Neural cell (in vitro differentiated cells): ENCODE measurements at regions not wholly inside any gene's neighbourhood (a gene's known extent, or its start where the extent isn't known, plus 50 kb on each side); places are given as distances from the start of the nearest gene placed in this dataset.

Experiments used
- H2AFZ ChIP-seq: fragments of 200-600, 300-800 bp; sonication (generic), shearing (Covaris generic); 2 replicates; pipeline ENCODE4 v1.6.0; 2014; ENCODE audit warnings: low read depth, mild to moderate bottlenecking, antibody characterized with exemption, low read length, moderate library complexity
- H3F3A ChIP-seq: fragments of 200-600 bp; shearing (Covaris generic); 2 replicates; pipeline ENCODE4 v1.6.1; 2016; ENCODE audit warnings: mild to moderate bottlenecking, moderate library complexity, mixed read lengths, antibody characterized with exemption, low read length; ENCODE audit not compliant: insufficient read depth, poor library complexity, severe bottlenecking
- H3K27ac ChIP-seq: fragments of 200-600, 300-800 bp; sonication (generic), shearing (Covaris generic); 2 replicates; pipeline ENCODE4 v1.5.1; 2014; ENCODE audit warnings: mild to moderate bottlenecking, low read length, moderate library complexity
- H3K27me3 ChIP-seq: fragments of 300-800, 200-600 bp; sonication (generic), shearing (Covaris generic); 2 replicates; pipeline ENCODE4 v1.6.0; 2014; ENCODE audit warnings: mild to moderate bottlenecking, low read depth, low read length, moderate library complexity; ENCODE audit not compliant: insufficient read depth
- H3K36me3 ChIP-seq: fragments of 300-800, 200-600 bp; sonication (generic), shearing (Covaris generic); 2 replicates; pipeline ENCODE4 v1.5.1; 2014; ENCODE audit warnings: mild to moderate bottlenecking, antibody characterized with exemption, low read length, moderate library complexity; ENCODE audit not compliant: insufficient read depth
- H3K4me2 ChIP-seq: fragments of 300-800, 200-600 bp; sonication (generic), shearing (Covaris generic); 2 replicates; pipeline ENCODE4 v1.6.0; 2014; ENCODE audit warnings: mild to moderate bottlenecking, low read length
- H3K4me3 ChIP-seq: fragments of 300-800, 200-600 bp; sonication (generic), shearing (Covaris generic); 2 replicates; pipeline ENCODE4 v1.5.1; 2014; ENCODE audit warnings: mild to moderate bottlenecking, low read length, moderate library complexity
- H3K79me2 ChIP-seq: fragments of 200-600 bp; shearing (Covaris generic); replicated peaks from 2 replicates; pipeline ENCODE4 v1.6.0; 2014; ENCODE audit warnings: mild to moderate bottlenecking, low read length, moderate library complexity; ENCODE audit not compliant: insufficient read depth
- H3K9ac ChIP-seq: fragments of 300-800, 200-600 bp; sonication (generic), shearing (Covaris generic); 2 replicates; pipeline ENCODE4 v1.6.1; 2016; ENCODE audit warnings: mild to moderate bottlenecking, low read length, mixed read lengths
- H3K9me2 ChIP-seq: fragments of 200-600 bp; shearing (Covaris generic); 2 replicates; pipeline ENCODE4 v1.6.1; 2016; ENCODE audit warnings: mild to moderate bottlenecking, low read length, mixed read lengths; ENCODE audit not compliant: insufficient read depth
- H3K9me3 ChIP-seq: fragments of 200-600, 300-800 bp; sonication (generic), shearing (Covaris generic); 2 replicates; pipeline ENCODE4 v1.6.1; 2016; ENCODE audit warnings: mild to moderate bottlenecking, mixed run types, low read length, moderate library complexity, mixed read lengths
- H4K20me1 ChIP-seq: fragments of 200-600 bp; shearing (Covaris generic); 2 replicates; pipeline ENCODE4 v1.6.1; 2016; ENCODE audit warnings: mild to moderate bottlenecking, mixed run types; ENCODE audit not compliant: insufficient read depth
- EP300 ChIP-seq: fragments of 450-650 bp; conservative IDR thresholded peaks from 2 replicates; pipeline ENCODE4 v1.6.1; 2014; ENCODE audit warnings: antibody characterized with exemption, mild to moderate bottlenecking, moderate library complexity; ENCODE audit not compliant: poor library complexity, severe bottlenecking
- EZH2 ChIP-seq: fragments of 200-600, 300-800 bp; shearing (Covaris generic), sonication (generic); IDR thresholded peaks from 2 replicates; pipeline ENCODE4 v1.6.1; 2014; ENCODE audit warnings: antibody characterized with exemption, low read length, borderline replicate concordance, mild to moderate bottlenecking; ENCODE audit not compliant: insufficient read depth, poor library complexity, severe bottlenecking
- MXI1 ChIP-seq: fragments of 450-650 bp; conservative IDR thresholded peaks from 2 replicates; pipeline ENCODE4 v1.6.1; 2014; ENCODE audit warnings: antibody characterized with exemption, mild to moderate bottlenecking; ENCODE audit not compliant: poor library complexity, severe bottlenecking
- POLR2AphosphoS5 ChIP-seq: IDR thresholded peaks from 2 replicates; pipeline ENCODE4 v1.6.1; 2012
- SMC3 ChIP-seq: fragments of 450-650 bp; conservative IDR thresholded peaks from 2 replicates; pipeline ENCODE4 v1.6.1; 2014; ENCODE audit warnings: antibody characterized with exemption, mild to moderate bottlenecking, moderate library complexity; ENCODE audit not compliant: poor library complexity
- TAF1 ChIP-seq: IDR thresholded peaks from 2 replicates; pipeline ENCODE4 v1.6.1; 2012; ENCODE audit warnings: low read depth
- TF ChIP-seq, protein P1 (sequence below): IDR thresholded peaks from 2 replicates; pipeline ENCODE4 v1.6.1; 2012; ENCODE audit warnings: borderline replicate concordance
- TF ChIP-seq, protein P2 (sequence below): fragments of 450-650 bp; IDR thresholded peaks from 2 replicates; pipeline ENCODE4 v1.5.1; 2014; ENCODE audit warnings: antibody characterized with exemption, mild to moderate bottlenecking, moderate library complexity; ENCODE audit not compliant: poor library complexity, severe bottlenecking

DNA sequence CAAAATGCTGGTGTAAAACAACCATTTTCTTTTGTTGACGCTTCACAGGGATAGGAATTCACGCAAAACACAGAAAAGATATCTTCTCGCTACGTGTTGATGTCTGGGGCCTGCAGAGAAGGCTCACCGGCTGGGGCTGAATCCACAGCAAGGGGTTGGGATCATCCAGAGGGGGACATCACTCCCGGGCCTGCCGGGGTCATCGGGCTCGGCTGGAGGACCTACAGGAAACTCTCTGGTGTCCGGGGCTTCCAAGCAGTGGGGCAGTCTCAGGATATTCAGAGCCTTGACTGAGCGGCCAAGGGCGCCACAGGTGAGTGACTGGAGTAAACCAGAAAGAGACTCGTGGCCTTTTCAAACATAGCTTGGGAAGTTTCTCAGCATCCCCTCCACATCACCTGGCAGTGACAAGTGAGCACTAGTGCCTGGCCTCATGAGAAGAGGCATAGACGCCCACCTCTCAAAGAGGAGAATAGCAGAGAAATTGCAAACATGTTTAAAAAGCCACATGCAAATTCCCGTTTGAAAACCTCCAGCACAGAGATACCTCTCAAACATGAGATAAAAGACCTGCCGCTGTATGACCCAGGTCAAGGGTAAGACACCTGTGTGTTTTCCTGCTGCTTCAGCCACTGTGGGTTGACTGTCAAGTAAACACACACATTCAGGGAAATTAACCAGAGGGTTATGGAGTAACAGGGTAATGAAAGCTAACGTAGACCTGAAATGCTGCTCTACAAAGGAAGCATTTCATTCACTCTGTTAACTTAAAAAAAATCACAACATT lies 50.8 kb upstream of the SIMC1 start:
- Histone ChIP-seq H3K27ac (no peak overlapping the region), H3K9me3 (no peaks in the 10 kb centered on the region), H3K4me3 (no peak overlapping the region), H3K9me2 (no peaks in the 10 kb centered on the region), H3K9ac (no peak overlapping the region), H3K79me2 (no peaks in the 10 kb centered on the region), H3F3A (no peaks in the 10 kb centered on the region), H3K4me2 (no peak overlapping the region), H4K20me1 (no peaks in the 10 kb centered on the region), H2AFZ (no peak overlapping the region), H3K27me3 (peaks cover 1% of the 10 kb centered on the region), H3K36me3 (no peaks in the 10 kb centered on the region)
- TF ChIP-seq MXI1 = no peak
- TF ChIP-seq, protein P1, sequence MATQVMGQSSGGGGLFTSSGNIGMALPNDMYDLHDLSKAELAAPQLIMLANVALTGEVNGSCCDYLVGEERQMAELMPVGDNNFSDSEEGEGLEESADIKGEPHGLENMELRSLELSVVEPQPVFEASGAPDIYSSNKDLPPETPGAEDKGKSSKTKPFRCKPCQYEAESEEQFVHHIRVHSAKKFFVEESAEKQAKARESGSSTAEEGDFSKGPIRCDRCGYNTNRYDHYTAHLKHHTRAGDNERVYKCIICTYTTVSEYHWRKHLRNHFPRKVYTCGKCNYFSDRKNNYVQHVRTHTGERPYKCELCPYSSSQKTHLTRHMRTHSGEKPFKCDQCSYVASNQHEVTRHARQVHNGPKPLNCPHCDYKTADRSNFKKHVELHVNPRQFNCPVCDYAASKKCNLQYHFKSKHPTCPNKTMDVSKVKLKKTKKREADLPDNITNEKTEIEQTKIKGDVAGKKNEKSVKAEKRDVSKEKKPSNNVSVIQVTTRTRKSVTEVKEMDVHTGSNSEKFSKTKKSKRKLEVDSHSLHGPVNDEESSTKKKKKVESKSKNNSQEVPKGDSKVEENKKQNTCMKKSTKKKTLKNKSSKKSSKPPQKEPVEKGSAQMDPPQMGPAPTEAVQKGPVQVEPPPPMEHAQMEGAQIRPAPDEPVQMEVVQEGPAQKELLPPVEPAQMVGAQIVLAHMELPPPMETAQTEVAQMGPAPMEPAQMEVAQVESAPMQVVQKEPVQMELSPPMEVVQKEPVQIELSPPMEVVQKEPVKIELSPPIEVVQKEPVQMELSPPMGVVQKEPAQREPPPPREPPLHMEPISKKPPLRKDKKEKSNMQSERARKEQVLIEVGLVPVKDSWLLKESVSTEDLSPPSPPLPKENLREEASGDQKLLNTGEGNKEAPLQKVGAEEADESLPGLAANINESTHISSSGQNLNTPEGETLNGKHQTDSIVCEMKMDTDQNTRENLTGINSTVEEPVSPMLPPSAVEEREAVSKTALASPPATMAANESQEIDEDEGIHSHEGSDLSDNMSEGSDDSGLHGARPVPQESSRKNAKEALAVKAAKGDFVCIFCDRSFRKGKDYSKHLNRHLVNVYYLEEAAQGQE = no peak
- TF ChIP-seq SMC3 = no peak
- no peak for TF ChIP-seq TAF1
- no peak for TF ChIP-seq POLR2AphosphoS5

DNA sequence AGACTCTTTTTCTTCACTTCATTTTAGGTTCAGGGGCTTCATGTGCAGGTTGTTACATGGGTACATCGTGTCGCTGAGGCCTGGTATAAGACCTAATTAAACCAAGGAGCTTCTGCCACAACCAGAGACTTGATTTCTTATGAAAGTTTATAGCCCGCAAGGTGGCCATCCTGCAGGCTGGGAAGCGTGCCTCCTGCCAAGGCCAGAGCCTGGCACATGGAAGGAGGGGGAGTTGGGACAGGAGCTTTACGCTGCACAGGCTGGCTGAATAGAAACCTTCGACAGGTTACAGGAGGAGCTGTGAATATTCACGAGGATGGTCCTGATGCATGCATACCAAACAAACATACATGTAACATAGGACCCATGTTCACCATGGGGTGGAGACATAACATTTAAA lies 50.1 kb upstream of the SIMC1 start:
- Histone ChIP-seq H3K27ac (no peak overlapping the region), H2AFZ (no peak overlapping the region), H3K79me2 (no peaks in the 10 kb centered on the region), H3K36me3 (no peaks in the 10 kb centered on the region), H3K4me3 (no peak overlapping the region), H4K20me1 (no peaks in the 10 kb centered on the region), H3K27me3 (peaks cover 4% of the 10 kb centered on the region), H3F3A (no peaks in the 10 kb centered on the region), H3K9ac (no peak overlapping the region), H3K9me2 (no peaks in the 10 kb centered on the region), H3K4me2 (no peak overlapping the region), H3K9me3 (no peaks in the 10 kb centered on the region)
- TF ChIP-seq EP300 (no peak), TAF1 (no peak), POLR2AphosphoS5 (no peak), EZH2 (no peak), SMC3 (no peak), MXI1 (no peak)
- TF ChIP-seq, protein P1 = no peak
- TF ChIP-seq, protein P2, sequence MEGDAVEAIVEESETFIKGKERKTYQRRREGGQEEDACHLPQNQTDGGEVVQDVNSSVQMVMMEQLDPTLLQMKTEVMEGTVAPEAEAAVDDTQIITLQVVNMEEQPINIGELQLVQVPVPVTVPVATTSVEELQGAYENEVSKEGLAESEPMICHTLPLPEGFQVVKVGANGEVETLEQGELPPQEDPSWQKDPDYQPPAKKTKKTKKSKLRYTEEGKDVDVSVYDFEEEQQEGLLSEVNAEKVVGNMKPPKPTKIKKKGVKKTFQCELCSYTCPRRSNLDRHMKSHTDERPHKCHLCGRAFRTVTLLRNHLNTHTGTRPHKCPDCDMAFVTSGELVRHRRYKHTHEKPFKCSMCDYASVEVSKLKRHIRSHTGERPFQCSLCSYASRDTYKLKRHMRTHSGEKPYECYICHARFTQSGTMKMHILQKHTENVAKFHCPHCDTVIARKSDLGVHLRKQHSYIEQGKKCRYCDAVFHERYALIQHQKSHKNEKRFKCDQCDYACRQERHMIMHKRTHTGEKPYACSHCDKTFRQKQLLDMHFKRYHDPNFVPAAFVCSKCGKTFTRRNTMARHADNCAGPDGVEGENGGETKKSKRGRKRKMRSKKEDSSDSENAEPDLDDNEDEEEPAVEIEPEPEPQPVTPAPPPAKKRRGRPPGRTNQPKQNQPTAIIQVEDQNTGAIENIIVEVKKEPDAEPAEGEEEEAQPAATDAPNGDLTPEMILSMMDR = no peak
